GM12891 (cell line): ENCODE measurements at regions not wholly inside any gene's neighbourhood (a gene's known extent, or its start where the extent isn't known, plus 50 kb on each side); places are given as distances from the start of the nearest gene placed in this dataset.

Experiments
- DNase-seq: peaks from one replicate; pipeline ENCODE4 v3.0.0; 2011; ENCODE audit warnings: low spot score; ENCODE audit not compliant: insufficient read length
- FAIRE-seq: peaks from 2 replicates; lab custom pipeline; 2011; peaks lifted over from hg19 to GRCh38; lab: Jason Lieb, UNC
- PAX5 ChIP-seq: IDR thresholded peaks from 2 replicates; pipeline ENCODE4 v1.6.1; 2011; ENCODE audit warnings: low read length, moderate library complexity, mild to moderate bottlenecking; ENCODE audit not compliant: insufficient read depth, severe bottlenecking
- POLR2A ChIP-seq: IDR thresholded peaks from 2 replicates; pipeline ENCODE4 v1.6.1; 2011; ENCODE audit warnings: low read depth, low read length, control low read depth
- POLR2AphosphoS5 ChIP-seq: IDR thresholded peaks from 2 replicates; pipeline ENCODE4 v1.6.1; 2011; ENCODE audit warnings: low read depth, low read length, control low read depth
- POU2F2 ChIP-seq: IDR thresholded peaks from 2 replicates; pipeline ENCODE4 v1.6.1; 2011; ENCODE audit warnings: low read depth, mild to moderate bottlenecking, control low read depth, low read length, moderate library complexity
- SPI1 ChIP-seq: IDR thresholded peaks from 2 replicates; pipeline ENCODE4 v1.6.1; 2011; ENCODE audit warnings: low read depth, low read length, control low read depth
- TAF1 ChIP-seq: IDR thresholded peaks from 2 replicates; pipeline ENCODE4 v1.6.1; 2011; ENCODE audit warnings: low read depth, low read length, control low read depth

GRCh38 chr4:36394352-36394903 lies 113.0 kb downstream of the DTHD1 start:
- TF ChIP-seq TAF1 (no peak), POU2F2 (no peak), SPI1 (no peak), POLR2A (no peak)
- no peak for DNase-seq
- no peak for FAIRE-seq

GRCh38 chr4:36399762-36400353 lies 118.4 kb downstream of the DTHD1 start:
- no peak for FAIRE-seq
- no peak for DNase-seq

GRCh38 chr4:36402008-36402758 lies 120.8 kb downstream of the DTHD1 start:
- no peak for TF ChIP-seq POLR2AphosphoS5
- DNase-seq (no peak), FAIRE-seq (no peak)

More at GRCh38 chr4:36399762-36400353, 118.4 kb downstream of the DTHD1 start:
- TF ChIP-seq SPI1: no peak
- TF ChIP-seq POLR2A: no peak
- no peak for TF ChIP-seq TAF1
- no peak for TF ChIP-seq POU2F2
- no peak for TF ChIP-seq PAX5
- no peak for TF ChIP-seq POLR2AphosphoS5

- FAIRE-seq: no peak
- TF ChIP-seq SPI1 (no peak), TAF1 (no peak), PAX5 (no peak), POLR2A (no peak), POU2F2 (no peak), POLR2AphosphoS5 (no peak)
- no peak for DNase-seq
Measured at GRCh38 chr4:36411338-36411737, 129.9 kb downstream of the DTHD1 start.

GRCh38 chr4:36414248-36414647 lies 132.8 kb downstream of the DTHD1 start:
- TF ChIP-seq POLR2A: no peak
- no peak for TF ChIP-seq POLR2AphosphoS5
- TF ChIP-seq TAF1: no peak
- DNase-seq: no peak
- no peak for FAIRE-seq

GRCh38 chr4:36417146-36417545 lies 135.7 kb downstream of the DTHD1 start:
- DNase-seq (no peak), FAIRE-seq (no peak)
- TF ChIP-seq TAF1 (no peak), POU2F2 (no peak), POLR2AphosphoS5 (no peak), POLR2A (no peak), SPI1 (no peak), PAX5 (no peak)

- TF ChIP-seq POLR2A (no peak), SPI1 (no peak), TAF1 (no peak), POLR2AphosphoS5 (no peak)
- DNase-seq (no peak), FAIRE-seq (no peak)
Measured at GRCh38 chr4:36420111-36420679, 138.8 kb downstream of the DTHD1 start.

- no peak for DNase-seq
Measured at GRCh38 chr4:36422607-36423006, 141.2 kb downstream of the DTHD1 start.

GRCh38 chr4:36426741-36427140 lies 145.3 kb downstream of the DTHD1 start:
- DNase-seq (no peak), FAIRE-seq (no peak)
- no peak for TF ChIP-seq POU2F2
- no peak for TF ChIP-seq PAX5
- TF ChIP-seq TAF1: no peak
- no peak for TF ChIP-seq POLR2A
- TF ChIP-seq POLR2AphosphoS5: no peak
- TF ChIP-seq SPI1: no peak

More at GRCh38 chr4:36422607-36423006, 141.2 kb downstream of the DTHD1 start:
- no peak for FAIRE-seq
- TF ChIP-seq TAF1 (no peak), SPI1 (no peak), PAX5 (no peak), POU2F2 (no peak), POLR2A (no peak), POLR2AphosphoS5 (no peak)

- FAIRE-seq (no peak), DNase-seq (no peak)
- TF ChIP-seq TAF1: no peak
- TF ChIP-seq PAX5: no peak
- no peak for TF ChIP-seq POLR2A
- TF ChIP-seq POU2F2: no peak
- no peak for TF ChIP-seq POLR2AphosphoS5
- no peak for TF ChIP-seq SPI1
Measured at GRCh38 chr4:36427696-36428095, 146.3 kb downstream of the DTHD1 start.
